Inflammatory macrophage treated with lipopolysaccharide for 4 hours (primary cell): ENCODE measurements at regions not wholly inside any gene's neighbourhood (a gene's known extent, or its start where the extent isn't known, plus 50 kb on each side); places are given as distances from the start of the nearest gene placed in this dataset.
A peak's percentile ranks its signal among the peaks of the same experiment; 100 is the strongest.
"Not testable (repeated sequence)": the region's sequence is repeated elsewhere in the genome, so short reads cannot be mapped to it uniquely, and the experiment has no call there.

Experiments used
- DNase-seq: peaks from one replicate; pipeline ENCODE4 v3.0.0-alpha.2; 2020

DNA sequence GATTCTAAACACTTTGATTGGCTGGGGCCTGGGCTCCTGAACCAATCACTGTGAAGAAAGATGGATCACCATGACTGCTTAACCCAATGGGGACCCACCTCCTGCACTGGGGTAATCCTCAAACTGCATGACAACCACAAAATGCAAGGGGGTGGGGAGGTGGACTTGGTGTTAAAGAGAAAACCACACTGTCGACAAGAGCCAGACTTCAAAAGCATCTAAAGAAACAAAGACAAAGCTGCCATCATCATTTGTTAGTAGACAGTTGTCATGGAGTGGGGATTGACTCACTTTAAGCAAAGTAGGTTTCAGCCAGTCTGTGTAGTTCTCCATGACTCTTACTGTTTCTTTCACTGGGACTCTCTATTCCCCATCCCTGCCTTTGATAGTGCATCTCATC is 433.8 kb downstream of the PLPP3 start:
- DNase-seq, result no peak

DNA sequence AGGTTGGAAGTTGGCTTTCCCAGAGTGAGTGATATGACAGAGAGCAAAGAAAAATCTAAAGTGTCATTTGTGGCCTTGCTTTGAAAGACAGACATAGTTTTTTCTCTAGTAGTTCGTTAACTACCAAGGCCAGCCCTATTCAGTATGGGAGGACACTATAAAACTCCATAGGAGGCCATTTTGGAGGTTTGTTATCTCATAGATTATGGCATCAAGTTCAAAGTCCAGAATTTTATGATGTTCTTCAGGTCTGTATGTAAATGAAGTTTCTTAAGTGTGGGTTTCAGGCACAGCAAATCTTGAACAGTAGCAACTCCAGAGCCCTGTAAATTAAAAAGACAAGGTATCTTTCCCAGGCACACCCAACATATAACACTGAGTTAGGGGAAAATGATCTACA is 437.1 kb downstream of the PLPP3 start:
- DNase-seq, result no peak

DNA sequence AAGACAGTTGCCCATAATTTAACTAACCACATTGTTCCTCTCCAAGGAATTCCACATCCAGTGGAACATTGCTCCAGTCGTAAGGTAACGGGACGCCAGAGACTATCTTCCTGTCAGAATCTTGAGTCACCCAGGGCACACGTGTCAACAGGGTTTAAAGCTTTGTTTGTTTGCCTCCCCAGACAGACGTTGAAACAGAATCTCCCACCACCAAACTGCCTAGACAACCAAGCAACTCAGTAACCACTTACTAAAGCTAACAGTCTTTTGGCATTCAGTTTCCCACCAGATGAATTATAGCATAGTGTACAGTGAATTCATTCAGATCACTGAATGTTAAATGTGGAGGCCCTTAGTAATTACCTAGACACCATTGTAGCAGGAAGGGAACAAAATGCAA is 439.5 kb downstream of the PLPP3 start:
- no peak for DNase-seq

DNA sequence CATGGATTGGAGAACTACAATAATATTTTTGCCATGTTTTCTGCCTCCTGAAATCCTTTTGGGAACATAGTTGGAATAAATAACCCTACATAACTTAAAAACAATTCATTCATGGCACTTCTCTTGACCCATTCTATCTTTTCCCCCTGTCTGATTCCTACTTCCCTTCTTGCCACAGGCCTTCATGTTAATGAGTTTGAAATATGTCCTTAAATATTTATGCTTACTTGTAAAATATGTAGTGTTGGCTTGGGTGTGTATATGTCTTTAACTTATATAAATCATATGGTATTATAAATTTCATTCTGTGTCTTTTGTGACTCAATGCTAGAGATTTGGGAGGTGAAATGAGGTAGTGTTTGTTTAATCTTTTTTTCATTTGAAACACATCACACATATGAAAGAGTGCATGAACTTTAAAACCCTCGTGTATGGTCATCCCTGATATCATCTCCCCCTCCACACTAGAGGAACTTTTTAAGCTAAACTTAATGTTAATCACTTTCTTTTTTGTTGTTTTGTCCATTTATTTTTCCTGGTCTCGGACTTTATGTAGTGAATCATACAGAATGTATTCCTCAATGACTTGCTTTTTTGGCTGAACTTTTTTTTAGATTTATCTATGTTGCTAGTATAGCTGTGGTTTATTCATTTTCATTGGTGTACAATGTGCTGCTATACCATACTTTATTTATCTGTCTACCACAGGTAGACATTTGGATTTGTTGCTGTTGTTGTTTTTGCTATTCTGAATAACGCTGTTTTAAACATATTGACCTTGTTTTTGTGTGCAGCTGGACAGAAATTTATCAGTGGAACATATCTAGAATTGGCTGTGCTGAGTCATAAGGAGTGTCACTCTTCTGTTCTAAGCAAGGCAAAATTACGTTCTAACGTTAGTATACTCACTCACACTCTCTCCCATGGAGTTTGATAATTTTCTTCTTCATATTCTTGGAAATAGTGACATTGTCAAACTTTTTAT is 441.6 kb downstream of the PLPP3 start:
- DNase-seq, result no peak

DNA sequence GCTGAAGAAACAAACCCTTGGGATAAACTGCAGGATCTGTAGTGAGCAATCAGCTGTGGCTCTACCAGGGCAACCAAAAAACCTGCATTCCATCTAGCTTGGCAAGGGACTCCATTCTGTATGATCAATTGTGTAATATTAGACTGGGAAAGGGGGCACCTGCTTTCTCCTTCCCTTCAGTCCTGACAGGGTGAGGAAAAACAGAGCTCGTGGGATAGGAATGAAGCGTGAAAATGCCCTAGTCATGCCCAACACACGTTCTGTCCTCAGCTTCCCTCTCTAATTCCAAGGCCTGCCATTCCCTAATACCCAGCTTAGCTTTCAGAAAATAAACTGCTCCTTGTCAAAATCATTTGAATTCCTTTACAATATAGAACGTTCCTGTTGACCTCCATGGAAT is 442.3 kb downstream of the PLPP3 start:
- DNase-seq, result no peak

DNA sequence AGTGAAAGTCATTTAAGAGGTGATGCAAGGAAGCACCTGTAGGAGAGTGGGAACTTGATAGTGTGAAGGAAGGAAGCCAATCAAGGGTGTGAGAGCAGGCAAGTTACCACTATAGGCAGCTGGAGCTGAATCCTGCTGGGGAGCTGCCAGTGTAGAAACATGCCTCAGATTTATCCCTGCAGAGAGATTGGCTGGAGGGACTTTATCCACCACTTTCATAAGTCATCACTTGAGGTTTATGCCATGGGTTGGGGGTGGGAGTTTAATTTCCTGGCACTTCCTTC is 443.6 kb downstream of the PLPP3 start:
- no peak for DNase-seq

DNA sequence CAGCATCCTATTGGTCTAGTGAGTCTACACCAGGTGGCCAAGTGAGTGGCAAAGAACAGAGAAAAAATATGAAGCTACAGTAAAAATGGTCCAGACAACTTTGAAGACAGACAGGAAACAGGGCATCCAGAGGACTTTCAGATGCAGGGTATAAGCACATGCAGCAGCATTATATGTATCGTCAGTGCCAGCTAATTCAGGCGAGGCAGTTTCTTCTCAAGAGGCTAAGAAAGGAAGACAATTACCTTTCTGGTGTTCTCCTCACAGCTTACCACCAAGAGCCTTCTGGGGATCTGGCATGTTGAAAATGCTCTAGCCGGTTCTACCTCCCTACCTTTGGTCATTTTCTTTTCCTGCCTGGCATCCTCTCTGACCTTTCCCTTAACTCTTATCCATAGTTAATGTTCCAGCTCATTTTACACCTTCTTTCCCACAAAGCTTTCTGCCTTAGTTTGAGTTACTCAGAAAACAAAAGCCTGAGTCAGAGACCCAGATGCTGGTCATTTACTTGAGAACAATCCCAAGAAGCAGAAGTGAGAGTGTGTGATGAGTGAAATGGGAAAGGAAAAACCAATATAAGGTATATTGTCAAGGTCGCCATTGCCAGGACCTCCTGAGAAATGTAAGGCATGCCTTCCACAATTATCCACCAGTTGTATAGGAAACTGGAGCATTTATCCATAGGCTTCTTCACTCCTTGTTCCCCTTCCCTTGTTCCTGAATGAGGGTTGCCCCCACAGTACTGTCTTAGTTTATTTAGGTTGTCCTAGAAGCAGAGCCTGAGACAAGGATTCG is 444.1 kb downstream of the PLPP3 start:
- DNase-seq, result peak; percentile 24

DNA sequence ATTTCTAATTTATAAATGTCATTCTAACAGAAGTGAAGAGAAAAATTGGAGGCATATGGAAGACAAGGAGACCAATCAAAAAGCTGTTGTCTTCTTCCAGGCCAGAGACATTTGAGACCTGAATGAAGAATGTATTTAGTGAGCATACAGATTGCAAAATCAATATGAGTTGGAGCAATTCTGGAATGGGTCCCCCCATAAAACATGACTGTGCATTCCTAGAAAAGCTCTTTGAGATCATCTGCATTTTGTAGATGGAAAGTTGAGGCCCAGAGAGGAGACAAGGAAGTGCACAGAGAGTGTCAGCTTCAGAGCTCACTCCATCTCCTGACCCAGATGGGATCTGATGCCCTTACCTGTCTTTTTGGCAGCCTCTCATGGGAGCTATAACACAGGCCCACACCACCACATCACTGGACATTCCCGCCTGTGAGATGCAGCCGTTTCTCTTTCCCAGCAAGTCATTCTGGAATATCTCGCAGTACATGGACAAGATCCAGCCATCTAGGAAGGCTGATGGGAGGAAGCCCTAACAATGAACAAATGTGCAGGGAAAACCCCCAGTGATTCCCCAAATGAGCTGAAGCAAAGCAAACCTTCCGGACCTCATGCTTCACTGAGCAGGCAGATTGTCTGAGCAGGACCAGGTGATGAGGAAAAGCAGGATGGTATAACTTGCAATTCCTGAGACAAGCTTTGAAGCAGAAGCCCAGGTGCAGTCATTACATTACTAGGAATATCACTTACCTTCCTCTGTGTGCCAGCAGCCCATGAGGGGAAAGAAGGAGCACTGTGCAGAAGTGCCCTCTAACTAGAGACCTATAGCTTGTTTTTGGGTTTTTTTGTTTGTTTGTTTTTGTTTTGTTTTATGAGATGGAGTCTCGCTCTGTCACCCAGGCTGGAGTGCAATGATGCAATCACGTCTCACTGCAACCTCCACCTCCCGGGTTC is 445.6 kb downstream of the PLPP3 start:
- DNase-seq, result no peak

DNA sequence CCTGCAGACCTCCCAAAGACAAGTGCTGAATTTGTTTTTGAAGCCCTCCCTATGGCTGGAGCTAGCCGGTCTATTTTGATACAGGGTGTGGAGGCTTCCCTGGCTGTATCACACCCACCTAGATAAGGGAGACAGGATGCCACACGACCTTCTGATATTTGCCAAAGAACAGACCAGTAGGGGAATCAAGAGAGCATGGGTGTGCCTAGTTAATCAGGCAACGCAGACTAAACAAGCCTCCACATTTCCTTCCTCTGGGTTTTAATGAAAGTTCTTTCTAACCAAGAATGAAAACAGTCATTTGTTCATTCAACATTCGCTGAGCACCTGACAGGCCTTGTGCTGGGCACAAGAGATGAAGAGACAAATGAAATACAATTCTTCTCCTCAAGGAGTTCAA is 446.8 kb downstream of the PLPP3 start:
- DNase-seq, result no peak

DNA sequence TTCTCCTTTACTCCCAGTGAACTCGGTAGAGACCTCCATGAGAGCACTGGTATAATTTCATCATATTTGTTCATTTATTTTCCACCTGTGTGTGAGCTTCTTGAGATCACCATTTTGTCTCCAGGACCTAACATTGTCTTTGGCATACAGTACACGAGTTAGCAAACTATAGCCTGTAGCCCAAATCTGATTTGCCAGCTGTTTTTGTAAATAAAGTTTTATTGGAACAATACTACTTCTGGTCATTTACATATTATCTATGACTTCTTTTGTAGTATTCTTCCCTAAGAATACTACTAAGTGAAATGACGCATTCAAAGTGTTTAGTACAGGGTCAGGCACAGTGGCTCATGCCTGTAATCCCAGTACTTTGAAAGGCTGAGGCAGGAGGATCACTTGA is 449.5 kb downstream of the PLPP3 start:
- no peak for DNase-seq

DNA sequence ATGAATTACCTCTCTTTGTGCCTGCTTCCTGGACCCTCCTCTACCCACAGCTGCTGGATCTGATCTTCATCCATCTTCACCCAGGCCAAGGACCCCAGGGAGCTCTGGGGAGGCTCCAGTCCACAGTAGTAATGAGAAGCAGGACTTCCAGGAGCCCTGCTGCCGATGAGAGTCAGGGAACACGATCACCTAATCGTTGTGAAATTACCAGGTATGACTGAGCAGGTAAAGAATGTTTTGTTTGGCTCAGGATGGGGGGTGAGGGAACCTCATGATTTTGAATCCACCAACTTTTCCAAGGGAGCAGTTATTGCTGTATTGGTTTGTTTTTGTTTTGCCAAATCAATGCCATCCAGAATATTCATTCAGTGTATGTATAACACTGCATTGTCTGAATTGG is 454.0 kb downstream of the PLPP3 start:
- DNase-seq, result no peak

DNA sequence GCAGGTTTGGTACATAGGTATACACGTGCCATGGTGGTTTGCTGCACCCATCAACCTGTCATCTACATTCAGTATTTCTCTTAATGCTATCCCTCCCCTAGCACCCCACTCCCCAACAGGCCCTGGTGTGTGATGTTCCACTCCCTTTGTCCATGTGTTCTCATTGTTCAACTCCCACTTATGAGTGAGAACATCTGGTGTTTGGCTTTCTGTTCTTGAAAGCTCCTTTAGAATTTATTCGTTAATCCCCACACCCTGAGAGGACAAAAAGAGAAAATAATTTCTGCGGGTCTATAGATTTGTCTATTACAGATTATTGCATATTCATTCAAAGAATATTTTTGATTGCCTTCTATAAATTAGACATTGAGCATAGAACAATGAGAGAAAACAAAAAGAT is 455.5 kb downstream of the PLPP3 start:
- DNase-seq, result no peak

DNA sequence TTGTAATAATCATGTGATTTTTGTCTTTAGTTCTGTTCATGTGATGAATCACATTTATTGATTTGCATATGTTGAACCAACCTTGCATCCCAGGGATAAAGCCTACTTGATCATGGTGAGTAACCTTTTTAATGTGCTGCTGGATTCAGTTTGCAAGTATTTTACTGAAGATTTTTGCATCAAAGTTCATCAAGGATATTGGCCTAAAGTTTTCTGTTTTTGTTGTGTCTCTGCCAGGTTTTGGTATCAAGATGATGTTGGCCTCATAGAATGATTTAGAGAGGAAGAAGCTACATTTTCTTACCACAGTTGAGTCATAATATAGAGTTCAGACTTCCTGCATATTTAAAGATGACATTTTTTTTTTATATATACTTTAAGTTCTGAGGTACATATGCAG is 455.9 kb downstream of the PLPP3 start:
- DNase-seq, result no peak

DNA sequence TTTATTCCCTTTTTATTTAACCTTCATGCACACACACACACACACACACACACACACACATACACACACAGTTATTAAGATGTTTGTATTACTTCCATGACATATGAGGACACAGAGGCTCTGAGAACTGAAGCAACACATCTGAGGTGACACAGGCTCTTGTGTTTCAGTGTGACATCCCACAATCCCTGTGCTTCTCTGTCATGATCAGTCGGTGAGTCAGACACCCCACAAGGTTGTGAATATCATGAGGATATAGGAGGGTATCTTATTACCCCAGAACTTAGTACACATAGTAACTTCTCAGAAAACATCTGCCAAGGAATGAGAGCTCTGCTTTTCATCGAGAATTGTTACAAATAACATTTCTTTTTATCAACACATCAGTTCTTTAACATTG is 459.3 kb downstream of the PLPP3 start:
- peak; percentile 40 for DNase-seq

DNA sequence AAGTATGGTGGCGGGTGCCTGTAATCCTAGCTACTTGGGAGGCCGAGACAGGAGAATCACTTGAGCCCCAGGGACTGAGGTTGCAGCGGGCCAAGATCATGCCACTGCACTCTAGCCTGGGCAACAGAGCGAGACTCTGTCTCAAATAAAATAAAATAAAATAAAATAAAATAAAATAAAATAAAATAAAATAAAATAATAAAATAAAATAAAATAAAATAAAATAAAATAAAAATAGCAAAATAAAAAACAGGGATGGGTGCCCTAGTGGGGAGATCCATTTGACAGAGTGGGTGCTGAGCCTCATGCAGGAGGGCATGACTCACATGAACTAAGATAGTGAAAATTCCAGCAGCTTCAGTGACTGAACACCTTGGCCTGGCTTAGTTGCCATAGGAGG is 460.7 kb downstream of the PLPP3 start:
- DNase-seq, result not testable (repeated sequence)

DNA sequence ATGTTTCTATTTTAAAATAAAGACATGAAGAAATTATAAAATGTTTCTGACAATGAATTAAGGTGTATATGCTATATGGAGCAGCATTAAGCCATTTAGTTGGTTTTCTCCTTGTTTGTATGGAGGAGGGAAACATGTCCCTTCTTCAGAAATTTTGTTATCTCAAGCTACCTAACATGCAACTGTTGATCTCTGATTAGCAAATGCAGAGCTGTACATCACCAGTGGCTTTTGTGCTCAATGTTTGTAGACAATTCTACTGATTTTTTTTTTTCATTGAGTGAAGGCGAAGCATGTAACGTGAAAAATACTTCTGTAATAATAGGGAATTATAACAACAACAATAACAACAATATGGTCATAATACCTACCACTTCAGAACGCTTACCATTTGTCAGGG is 463.7 kb downstream of the PLPP3 start:
- DNase-seq, result no peak

DNA sequence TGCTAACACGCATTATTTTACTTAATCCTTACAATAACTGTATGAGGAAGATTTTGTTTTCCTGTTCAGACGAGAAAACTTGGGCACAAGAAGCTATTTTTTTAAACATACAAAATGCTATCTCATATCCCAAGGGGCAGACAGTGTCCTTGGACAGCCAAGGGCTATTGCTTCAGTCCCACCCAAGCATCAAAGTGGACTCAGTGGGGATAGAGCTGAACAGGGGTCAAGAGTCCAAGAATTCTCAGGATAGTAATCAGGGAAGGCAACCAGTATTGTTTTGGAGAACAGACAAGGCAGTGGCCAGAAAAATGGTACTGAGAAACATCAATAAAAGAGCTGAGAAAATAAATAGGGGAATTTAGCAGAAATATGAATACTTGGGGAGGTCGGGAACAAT is 465.7 kb downstream of the PLPP3 start:
- DNase-seq, result no peak

DNA sequence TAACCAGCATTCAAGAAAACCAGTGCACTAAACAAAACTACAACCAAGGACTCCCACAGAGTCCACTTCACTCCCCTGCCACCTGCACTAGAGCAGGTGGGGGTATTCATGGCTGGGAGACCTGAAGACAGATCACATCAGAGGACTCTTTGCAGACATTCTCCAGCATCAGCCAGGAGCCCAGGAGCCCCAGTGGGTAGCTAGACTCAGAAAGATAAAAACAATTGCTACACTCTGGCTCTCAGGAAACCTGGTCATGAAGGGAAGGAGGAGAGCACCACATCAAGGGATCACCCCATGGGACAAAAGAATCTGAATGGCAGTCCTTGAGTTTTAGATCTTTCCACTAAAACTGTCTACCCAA is 472.1 kb downstream of the PLPP3 start:
- DNase-seq, result no peak

DNA sequence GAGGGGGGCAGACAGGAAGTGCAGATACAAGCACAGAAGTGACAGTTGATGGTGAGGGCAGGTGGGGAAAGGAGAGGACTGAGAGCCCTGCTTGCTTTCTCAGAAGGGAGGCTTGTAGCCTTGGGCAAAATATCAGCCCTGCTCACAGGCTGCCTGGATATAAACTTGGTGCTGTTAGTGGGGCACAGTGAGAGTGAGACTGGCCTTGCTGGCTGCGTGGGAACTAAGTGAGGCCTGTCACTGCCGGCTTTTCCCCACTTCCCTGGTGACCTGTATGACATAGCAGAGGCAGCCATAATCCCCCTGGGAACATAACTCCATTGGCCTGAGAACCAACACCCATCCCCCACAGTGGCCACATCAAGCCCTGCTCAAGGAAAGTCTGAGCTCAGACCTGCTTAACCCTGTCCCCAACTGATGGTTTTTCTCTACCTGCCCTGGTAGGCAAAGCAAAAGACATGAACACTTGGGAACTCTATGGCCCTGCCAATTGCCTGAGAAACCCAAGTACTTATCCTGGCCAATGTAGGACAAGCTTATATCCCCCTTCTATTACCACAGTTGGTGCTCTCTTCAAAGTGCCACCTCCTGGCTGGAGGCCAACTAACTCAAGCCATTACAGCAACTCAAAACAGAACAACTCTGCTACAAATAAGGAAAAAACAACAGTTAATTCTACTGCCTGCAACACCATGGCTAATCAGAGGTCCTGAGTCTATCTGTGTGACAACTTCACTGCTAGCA is 472.7 kb downstream of the PLPP3 start:
- no peak for DNase-seq

DNA sequence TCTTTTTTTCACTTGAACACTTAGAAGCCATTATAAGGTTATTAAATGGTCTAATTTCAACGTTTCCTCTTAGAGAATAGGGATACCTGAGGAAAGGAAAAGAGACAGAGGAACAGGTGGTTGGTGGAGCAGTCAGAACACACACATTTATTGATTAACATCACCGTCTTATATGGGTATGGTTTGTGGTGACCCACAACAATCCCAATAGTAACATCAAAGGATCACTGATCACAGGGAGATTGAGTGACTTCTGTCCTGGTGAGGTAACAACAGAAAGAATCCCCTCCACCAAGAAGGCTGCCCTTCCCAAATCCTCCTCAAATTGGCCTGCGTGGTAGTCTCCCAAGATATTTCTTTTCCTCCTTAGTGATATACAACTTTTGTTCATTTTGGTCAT is 474.0 kb downstream of the PLPP3 start:
- no peak for DNase-seq

DNA sequence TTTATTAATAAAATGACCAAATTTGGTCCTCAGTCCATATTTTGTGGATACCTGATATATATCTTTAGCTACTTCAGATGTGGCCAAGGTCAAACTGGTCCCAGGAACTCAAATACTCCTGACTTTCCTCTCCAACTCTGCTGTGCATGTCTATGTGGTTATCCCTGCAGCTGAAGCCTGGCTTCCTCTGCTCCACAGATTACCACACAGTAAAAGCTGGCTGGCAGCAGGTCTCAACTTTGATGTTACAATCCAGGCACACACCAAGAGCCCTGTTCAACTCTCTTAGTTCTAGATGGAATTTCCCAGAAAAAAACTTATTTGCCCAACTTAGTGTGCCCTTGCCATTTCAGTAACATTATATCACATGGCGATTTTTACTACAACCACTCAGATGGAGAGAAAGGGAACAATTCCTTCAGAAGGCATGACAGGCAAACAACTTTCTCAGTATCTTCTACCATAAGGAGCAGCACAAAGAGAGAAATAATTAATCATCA is 479.5 kb downstream of the PLPP3 start:
- DNase-seq, result peak; percentile 71

DNA sequence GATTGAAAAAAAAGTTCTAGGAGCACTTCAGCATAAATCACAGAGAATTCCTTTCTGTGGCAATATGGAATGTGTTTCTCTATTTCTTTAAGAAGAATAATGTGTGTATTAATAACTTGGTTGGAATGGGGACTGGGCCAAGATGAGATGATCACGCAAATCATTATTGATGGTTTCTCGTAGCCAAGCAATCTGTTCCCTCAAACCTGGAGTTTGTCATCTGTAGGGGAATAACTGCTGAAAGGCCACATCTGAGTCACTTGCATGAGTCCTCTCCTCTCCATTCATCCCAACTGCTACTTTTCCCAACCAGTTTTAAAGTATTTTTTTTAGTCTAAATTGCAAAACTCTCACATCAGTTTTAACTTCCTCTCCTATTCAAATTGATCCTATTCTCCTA is 480.4 kb downstream of the PLPP3 start:
- DNase-seq, result peak; percentile 42
